PFSK-1 (cell line): ENCODE measurements at regions not wholly inside any gene's neighbourhood (a gene's known extent, or its start where the extent isn't known, plus 50 kb on each side); places are given as distances from the start of the nearest gene placed in this dataset.

Source experiments
- FOXP2 ChIP-seq: optimal IDR thresholded peaks from 2 replicates; pipeline ENCODE3; 2011; ENCODE audit warnings: borderline replicate concordance, control low read depth, inconsistent platforms; ENCODE audit not compliant: insufficient read depth; ENCODE audit errors: extremely low read length, extremely low read depth
- POLR2AphosphoS5 ChIP-seq: IDR thresholded peaks from 2 replicates; pipeline ENCODE4 v1.6.1; 2012; ENCODE audit warnings: low read depth, mild to moderate bottlenecking, control low read depth, low read length, moderate library complexity
- SIN3A ChIP-seq: IDR thresholded peaks from 2 replicates; pipeline ENCODE4 v1.6.1; 2012; ENCODE audit warnings: mild to moderate bottlenecking, low read length, moderate library complexity, borderline replicate concordance; ENCODE audit not compliant: insufficient read depth
- TAF1 ChIP-seq: IDR thresholded peaks from 2 replicates; pipeline ENCODE4 v1.6.1; 2012; ENCODE audit warnings: low read length, control low read depth, borderline replicate concordance; ENCODE audit not compliant: insufficient read depth
- TF ChIP-seq, protein P1 (sequence below), 2 experiments: IDR thresholded peaks; 2 replicates each; pipeline versions ENCODE4 v1.6.1 to v1.8.0; 2011 to 2012; ENCODE audit warnings: low read depth in 2 of 2, low read length in 2 of 2, control low read depth in 1 of 2, inconsistent platforms in 1 of 2, mild to moderate bottlenecking in 1 of 2, moderate library complexity in 1 of 2; ENCODE audit not compliant: insufficient read depth in 1 of 2

DNA sequence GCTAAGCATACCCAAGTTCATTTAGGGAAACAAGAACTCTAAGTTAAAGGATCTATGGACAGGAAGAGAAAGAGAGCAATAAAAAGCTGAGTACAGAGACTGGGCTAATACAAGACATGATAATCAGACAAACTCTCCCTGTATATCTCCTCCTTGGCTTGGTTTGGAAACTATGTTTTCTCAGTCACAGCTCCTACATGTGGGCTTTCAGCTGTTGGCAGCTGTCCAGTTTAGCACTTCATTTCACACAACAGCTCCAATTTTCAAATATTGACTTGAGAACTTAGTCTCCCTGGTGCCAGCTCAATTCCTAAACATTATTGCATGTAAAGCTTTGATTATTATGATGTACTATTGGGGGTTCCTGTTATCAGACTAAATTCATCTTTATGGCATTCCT is 222.8 kb upstream of the OBI1 start:
- TF ChIP-seq TAF1 = no peak
- no peak for TF ChIP-seq POLR2AphosphoS5
- TF ChIP-seq, protein P1, sequence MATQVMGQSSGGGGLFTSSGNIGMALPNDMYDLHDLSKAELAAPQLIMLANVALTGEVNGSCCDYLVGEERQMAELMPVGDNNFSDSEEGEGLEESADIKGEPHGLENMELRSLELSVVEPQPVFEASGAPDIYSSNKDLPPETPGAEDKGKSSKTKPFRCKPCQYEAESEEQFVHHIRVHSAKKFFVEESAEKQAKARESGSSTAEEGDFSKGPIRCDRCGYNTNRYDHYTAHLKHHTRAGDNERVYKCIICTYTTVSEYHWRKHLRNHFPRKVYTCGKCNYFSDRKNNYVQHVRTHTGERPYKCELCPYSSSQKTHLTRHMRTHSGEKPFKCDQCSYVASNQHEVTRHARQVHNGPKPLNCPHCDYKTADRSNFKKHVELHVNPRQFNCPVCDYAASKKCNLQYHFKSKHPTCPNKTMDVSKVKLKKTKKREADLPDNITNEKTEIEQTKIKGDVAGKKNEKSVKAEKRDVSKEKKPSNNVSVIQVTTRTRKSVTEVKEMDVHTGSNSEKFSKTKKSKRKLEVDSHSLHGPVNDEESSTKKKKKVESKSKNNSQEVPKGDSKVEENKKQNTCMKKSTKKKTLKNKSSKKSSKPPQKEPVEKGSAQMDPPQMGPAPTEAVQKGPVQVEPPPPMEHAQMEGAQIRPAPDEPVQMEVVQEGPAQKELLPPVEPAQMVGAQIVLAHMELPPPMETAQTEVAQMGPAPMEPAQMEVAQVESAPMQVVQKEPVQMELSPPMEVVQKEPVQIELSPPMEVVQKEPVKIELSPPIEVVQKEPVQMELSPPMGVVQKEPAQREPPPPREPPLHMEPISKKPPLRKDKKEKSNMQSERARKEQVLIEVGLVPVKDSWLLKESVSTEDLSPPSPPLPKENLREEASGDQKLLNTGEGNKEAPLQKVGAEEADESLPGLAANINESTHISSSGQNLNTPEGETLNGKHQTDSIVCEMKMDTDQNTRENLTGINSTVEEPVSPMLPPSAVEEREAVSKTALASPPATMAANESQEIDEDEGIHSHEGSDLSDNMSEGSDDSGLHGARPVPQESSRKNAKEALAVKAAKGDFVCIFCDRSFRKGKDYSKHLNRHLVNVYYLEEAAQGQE (IDR thresholded peaks at IDR 0.05; ENCODE audit: insufficient read depth in 1 of 2, low read depth in 2 of 2, low read length in 2 of 2) = no peak
- no peak for TF ChIP-seq FOXP2
- no peak for TF ChIP-seq SIN3A
